ENCODE measurements at regions not wholly inside any gene's neighbourhood (a gene's known extent, or its start where the extent isn't known, plus 50 kb on each side); places are given as distances from the start of the nearest gene placed in this dataset.
A peak's percentile ranks its signal among the peaks of the same experiment; 100 is the strongest.
"Not testable (repeated sequence)": the region's sequence is repeated elsewhere in the genome, so short reads cannot be mapped to it uniquely, and the experiment has no call there.

DNA sequence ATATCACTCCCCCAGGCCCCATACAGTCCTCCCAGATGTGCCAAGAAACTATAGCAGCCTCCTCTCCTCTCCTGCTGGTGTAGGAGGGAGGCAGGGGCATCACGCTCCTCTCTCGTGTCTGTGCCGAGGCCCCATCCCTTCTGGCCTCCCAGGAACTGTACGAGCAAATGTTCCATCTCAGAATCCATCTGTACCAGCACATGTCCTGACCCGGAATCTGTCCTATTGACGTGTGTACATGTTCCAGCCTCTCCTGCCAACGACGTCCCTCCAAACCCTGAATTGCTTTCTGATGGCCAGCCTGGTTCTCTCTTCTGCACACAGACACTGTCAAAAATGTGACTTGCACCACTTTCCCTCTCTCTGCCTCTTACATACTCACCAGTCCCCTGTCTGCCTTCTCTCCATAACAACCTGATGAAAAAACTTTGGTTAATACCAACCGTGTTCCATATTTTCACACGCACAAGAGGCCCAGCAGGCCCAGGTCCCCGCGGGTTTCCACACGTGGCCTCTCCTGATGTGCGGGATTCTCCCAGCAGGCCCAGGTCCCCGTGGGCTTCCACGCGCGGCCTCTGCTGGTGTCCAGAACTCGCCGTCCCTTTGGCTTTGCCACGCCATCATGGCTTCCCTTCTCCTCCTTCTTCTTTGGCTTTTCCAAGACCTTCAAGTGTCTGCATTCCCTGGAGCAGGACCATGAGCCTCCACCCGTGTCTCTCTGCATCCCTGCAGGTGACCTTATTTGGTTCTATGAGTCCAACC is 125.2 kb upstream of the THBS2 start:
- no peak for DNase-seq (ENCODE audit: low spot score)

DNA sequence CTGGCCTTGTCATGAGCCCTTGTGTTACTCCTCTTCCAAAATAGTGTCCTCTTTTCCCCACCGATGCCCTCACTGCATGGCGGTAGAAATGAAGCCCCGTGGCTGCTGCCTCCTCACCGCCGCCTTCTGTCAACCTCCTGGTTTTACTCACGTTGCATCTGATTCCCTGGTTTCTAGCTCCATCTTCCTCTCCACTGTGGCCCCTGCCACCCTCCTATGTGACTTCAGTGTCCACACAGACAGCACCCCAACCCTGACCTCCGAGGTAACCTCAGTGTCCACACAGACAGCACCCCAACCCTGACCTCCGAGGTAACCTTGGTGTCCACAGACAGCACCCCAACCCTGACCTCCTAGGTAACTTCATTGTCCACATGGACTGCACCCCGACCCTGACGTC is 122.8 kb upstream of the THBS2 start:
- DNase-seq (ENCODE audit: low spot score): no peak

DNA sequence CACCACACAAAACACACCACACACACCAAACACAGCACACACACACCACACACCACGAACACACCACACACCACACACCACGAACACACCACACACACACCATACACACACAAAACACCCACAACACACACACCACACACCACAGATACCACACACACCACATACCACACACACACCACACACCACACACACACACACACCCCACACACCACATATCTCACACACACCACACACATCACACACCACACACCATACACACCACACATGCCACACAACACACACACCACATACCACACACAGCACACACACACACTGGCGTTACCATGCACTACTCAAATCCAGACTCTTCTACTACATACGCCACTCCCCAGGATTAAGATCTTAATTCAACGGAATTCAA is 118.9 kb upstream of the THBS2 start:
- DNase-seq (ENCODE audit: low spot score): no peak

DNA sequence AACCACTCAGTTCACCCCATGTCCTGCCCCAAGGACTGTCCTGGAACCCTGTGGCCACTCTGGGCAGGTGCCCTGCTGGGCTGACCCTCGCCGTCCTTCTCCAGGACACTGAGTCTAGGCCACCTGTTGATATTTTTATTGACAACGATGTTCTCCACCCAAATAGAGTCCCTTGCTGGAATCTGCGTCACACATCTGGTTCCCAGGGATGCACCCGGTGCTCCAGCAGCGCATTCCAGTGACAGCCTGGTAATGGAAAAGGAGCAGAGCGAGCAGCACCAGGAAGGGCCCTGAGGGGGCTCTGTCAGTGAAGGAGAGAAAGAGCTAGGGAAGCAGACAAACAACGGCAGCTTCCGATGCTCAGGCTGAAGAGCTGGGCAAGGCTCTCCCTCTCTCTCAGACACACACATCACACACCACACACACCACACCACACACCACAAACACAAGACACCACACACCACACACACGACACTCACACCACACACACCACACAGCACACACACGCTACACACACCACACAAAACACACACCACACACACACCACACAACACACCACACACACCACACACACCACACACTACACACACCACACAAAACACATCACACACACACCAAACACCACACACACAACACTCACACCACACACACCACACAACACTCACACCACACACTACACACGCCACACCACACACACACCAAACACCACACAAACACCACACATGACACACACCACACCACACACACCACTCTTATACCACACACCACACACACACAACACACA is 117.9 kb upstream of the THBS2 start:
- peak; percentile 5 for DNase-seq (ENCODE audit: low spot score)

DNA sequence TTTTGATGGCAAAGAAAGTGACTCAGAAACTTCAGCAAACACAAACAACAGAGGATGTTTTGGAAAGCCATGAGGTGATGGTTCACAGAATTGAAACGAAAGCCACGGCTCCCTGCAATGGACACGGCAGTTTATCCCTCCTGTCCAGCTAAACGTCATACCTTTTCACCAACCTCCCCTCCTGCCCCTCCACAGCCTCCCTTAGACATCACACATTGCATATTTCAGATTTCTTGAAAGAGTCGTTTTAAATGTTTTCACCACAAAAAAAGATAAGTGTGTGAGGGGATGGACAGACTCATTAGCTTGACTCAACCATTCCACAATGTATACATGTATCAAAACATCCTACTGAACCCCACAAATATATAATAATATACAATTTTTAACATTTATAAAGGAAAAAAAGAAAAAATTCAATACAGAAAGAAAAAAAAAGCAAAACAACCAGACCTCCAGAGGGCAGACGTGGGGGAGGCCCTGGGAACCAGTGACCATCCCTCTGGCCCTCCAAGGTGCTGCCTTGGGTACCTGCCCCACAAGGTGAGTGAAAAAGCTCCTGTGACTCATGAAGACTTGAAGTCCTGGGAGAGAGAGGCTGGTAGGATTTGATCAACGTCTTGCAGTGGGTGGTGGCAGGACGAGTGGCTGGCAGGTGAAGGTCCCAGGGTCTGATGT is 117.2 kb upstream of the THBS2 start:
- DNase-seq (ENCODE audit: low spot score): no peak

DNA sequence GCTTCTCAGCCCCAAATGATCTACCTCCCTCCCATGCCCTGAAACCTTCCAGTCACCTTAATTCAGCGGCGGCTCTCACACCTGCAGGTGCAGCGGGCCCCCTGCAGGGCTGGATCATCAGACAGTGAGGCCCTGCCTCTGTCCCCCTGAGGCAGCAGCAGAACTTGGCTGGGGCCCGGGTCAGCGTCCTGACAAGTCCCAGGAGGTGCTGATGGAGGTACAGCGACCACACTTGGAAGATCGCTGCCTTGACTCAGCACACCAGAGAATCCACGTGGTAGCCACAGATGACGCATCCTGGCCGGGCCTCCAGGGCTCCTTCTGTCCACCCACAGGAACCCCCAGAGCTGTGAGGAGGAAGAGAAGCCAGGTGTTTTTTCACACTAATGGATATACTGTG is 116.4 kb upstream of the THBS2 start:
- DNase-seq (ENCODE audit: low spot score): no peak

DNA sequence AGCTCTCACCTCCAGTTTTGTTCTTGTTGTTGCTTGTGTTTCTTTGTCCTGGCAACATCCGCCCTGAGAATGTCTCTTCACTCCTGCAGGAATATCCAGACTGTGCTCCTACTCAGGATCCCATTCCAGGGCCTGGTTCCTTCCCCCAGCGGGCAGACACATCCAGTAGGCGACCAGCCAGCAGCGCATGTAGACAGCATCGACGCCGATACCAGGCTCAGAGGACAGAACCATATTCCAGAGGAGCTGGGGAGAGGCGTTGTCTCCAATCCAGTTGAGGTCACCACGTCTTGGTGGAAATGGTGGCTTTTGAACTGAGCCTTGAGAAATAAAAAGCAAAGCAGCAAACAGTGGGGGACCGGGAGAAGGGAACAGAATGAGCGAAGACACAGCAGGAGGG is 114.6 kb upstream of the THBS2 start:
- DNase-seq (ENCODE audit: low spot score): no peak

DNA sequence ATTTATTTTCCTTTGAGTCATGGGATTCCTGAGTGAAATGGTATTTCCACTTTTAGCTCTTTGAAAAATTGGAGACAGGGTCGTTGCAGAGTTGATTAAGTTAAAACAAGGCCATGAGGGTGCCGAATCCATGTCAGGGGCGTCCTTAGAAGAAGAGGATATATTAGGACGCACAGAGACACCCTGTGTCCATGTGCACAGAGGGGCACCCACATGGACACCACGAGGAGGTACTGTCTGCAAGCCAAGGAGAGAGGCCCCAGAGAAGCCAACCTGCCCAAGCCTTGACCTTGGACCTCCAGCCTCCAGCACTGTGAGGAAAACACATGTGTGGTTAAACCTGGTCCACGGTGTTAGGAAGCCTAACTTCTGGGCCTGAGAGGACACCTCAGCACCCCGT is 113.9 kb upstream of the THBS2 start:
- DNase-seq (ENCODE audit: low spot score): no peak

DNA sequence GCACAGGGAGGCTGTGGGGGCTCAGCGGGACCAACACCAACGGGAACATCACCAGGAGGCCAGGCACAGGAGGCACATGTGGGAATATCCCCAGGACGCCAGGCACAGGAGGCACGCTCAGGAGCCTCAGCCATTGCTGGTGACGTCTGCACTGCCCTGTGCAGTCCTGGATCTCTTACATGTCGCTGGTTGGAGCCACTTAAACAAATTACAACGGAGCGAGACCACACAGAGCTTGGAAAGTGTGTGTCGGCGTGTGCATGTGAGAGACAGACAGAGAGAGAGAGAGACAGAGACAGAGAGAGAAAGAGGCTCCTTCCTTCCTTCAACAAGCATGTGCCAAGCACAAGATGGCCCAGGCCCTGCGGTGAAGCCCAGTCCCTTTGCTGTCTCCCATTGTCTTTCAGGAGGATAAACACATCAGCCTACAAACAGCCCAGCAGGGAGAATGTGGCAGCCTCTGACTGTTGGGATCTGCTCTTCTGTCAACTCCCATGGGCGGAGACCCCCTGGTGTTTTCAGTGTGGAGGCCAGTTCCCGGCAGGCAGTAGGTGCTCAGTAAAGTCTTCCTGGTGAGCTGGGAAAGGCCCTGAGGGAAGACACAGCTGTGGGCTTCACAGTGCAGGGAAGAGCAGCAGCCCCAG is 112.7 kb upstream of the THBS2 start:
- no peak for DNase-seq (ENCODE audit: low spot score)

DNA sequence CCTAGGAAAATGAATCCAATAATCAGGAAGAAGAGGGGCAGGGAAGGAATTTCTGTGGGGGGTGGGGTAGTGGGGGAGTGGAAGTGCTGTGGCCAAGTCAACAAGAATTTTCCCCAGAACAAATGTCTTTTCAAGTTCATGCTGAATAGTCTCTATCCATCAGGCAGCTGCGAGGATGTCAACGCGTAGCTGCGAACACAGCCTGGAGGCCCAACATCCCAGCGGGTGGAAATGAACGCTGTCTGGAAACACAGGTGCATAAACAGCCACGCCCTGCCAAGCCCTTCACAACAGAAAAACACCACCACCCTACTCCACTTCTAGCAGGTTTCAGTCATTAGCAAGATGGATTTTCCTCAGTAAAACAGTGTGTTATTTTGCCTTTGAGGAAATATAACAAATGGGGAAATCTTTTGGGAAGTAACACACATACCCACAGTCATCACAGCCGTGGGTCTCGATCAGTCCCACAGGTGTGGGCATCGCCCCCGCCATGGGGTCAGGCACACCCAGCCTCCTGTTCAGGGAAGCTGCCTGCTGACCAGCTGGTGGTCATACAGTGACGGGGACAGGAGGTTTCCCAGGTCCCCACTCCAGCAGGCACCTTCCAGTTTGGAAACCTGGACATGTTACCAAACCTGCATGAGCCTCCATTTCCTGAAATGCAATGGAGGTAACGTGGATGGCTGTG is 112.1 kb upstream of the THBS2 start:
- DNase-seq (ENCODE audit: low spot score): peak; percentile 8

DNA sequence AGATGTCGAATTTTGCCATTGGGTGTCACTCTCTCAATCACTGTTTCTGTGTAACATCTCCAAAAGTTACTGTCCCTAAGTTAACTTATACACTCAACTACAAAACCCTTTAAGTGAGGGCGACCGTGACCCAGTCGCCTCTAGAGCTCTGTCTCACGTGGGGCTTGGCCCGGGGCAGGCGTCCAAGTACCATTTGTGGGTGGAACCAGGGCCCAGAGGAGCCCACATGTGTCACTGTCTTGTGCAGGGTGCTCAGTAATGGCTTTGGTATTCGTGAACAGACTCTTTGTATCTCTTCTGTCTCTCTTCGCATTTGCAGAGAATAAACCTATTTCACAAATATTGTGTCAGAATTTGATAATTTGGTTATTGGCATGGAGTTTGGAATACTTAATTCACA is 109.9 kb upstream of the THBS2 start:
- no peak for DNase-seq (ENCODE audit: low spot score)

DNA sequence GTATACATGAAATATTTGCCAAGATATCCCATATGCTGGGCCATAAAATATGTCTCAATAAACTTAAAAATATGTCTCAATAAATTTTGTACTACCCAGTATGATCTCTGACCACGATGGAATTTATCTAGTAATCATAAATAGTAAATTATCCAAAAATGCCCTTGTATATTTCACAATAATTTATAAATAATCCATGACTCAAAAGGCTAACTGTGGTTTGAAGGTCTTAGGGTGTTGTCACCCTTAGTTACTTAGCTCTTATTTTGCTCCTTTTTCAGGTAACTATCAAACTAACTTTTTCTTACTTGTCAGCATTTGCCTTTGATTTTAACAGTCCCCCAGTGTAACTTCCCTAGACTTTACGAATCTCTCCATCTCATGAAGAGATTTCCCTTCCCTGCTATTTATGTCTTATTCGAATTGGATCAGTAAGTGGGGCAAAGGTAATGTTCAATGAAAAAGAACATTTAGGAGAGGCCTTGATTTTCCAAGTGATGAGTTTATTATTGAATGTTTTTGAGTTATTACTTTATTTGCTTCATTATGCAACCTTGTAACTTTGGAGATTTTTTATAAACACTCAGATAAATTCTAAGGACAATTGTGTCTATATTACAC is 109.0 kb upstream of the THBS2 start:
- no peak for DNase-seq (ENCODE audit: low spot score)

DNA sequence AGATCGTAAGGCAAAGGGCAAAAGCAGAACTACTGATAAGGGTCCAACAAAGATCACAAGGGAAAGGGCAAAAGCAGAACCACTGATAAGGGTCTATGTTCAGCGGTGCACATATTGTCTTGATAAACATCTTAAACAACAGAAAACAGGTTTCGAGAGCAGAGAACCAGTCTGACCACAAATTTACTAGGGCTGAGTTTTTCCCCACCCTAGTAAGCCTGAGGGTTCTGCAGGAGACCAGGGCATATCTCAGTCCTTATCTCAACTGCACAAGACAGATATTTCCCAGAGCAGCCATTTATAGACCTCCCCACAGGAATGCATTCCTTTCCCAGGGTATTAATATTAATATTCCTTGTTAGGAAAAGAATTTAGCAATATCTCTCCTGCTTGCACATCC is 101.4 kb upstream of the THBS2 start:
- not testable (repeated sequence) for DNase-seq (ENCODE audit: low spot score)

DNA sequence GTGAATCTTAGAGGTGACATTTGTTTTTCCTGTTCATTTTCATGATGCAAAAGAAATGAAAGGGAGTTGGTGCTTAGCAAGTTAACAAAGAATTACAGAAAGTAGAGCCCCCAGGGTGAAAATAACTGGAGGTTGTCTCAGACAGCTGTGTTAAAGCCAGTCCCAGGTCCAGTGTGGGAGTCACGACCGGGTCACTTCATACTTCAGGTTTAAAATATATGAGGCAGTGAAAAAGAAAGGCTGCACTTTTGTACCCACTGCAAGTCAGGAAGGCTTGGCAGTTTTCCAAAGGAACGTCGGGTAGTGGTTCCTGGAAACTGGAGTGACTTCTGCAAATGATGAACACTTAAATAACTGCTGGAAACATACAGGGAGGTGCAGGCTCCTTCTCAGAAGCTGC is 91.5 kb upstream of the THBS2 start:
- DNase-seq (ENCODE audit: low spot score): no peak

DNA sequence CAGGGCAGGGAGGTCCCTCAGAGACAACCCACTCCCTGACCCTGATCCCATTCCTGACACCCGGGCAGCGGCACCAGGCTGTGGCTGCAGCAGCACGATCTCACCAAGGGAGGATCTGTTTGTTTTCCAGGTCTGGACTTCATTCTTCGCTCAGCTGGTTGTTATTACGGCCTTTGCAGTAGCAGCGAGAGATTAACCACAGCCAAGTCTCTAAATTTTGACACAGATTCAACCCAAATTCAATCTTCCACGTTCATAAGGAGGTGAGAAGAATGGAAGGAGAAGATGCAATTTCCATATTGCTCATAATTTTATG is 91.1 kb upstream of the THBS2 start:
- DNase-seq (ENCODE audit: low spot score): no peak

DNA sequence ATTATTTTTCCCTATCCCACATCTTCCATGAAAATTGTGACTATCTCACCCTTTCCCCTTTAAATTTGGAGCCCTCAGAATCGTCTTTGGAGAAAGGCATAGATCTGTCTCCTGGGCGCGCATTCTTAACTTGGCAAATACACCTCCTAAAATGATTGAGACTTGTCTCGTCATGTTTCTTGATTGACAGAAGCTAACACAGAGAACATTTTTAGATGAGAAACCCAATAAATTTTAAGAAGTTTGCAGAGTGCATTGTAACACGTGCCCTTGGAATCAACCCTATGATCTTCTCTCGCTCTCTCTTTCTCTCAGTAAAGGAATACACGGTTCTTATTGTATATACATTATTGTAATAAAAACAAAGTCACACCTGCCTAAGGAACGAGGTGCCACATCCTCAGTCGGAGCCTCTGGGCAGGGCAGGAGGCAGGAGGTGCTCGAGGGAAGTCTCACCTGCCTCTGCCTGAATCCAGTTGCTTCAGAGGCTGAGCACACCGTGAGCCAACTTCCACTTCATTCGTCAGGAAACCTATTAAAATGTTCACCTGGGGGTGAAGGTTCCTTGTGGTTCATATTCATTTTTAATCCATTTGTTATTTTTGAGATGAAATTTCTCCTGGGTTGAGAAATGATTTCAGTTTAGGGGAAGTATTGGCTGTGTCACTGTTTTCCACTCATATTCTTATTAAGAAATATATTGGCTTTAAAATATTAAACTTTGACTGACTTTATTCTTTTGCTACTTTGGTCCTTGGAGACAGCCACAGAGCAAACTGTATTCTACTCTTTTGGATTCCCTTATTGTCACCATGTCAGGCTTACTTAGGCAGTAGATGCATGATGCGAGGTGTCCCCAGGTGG is 90.5 kb upstream of the THBS2 start:
- no peak for DNase-seq (ENCODE audit: low spot score)

DNA sequence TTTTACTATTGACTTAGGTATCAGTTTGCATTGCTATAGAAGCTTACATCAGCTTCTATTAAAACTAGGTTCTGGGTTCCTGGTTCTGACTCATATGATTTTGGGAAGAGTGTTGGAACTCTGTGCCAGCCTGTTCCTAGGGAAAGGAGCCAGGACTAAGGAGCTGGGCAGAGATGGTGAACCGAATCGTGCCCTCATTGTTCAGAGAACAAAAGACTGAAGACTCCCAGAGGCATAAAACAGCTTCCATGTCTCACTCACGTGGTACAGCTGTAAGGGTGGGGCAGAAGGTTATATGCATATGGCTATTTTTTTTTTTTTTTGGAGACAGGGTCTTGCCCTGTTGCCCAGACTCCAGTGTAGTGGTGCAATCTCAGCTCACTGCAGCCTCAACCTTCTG is 89.1 kb upstream of the THBS2 start:
- no peak for DNase-seq (ENCODE audit: low spot score)

DNA sequence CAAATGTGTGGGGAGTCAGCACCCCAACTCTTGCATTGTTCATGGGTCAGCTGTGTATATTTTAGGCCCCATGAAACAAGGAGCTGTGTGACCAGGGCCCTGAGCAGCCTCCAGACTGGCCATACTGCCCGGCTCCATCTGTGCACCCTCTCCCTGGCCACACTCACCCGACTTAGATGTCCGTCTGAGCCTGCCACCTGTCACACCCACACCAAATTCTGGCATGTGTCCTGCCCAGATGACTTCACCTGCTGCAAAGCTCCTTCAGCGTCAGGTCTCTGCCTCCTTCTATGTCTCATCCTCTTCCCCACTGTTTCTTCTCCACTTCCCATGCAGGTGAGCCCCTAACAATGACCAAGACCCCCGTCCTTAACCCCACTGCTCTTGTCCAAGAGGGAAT is 88.1 kb upstream of the THBS2 start:
- no peak for DNase-seq (ENCODE audit: low spot score)

DNA sequence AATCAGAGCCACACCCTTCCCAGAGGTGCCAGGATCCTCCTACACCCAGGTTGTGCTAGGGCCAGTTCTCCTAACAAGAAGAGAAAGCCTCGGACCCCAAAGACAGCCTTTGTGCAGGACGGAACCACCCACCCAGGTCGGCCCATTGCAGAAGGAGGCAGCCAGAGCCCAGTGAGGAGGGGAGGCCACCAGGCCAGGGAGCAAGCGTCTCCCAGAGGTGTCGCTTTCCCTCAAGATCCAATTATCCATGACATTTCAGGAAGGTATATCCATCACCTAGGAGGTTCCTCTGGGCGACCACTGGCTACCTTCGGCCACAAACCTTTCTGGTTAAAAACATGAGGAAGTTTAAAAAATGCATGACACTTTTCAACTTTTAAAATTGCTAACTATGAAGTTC is 87.4 kb upstream of the THBS2 start:
- no peak for DNase-seq (ENCODE audit: low spot score)

DNA sequence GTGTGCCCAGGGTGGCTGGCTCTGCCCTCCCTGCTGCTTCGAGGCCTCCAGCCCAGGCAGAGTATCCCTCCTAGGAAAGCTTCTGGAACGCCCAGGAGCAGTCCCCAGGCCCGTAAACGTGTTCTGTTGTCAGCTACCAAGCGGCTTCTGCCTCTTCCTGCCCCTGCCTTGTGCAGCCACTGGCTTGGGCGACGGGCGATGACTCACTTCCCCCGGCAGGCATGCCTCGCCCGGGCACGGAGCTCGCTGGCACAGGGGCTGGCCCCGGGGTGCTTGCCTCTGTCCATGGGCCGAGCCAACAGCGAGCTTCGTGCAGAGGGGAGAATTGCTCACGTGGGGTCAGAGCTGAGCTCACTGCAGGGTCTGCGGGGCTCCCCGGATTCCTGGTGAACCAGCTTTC is 86.7 kb upstream of the THBS2 start:
- DNase-seq (ENCODE audit: low spot score): peak; percentile 70

Measured in SW480 (cell line).